Keratinocyte (primary cell): ENCODE measurements at regions not wholly inside any gene's neighbourhood (a gene's known extent, or its start where the extent isn't known, plus 50 kb on each side); places are given as distances from the start of the nearest gene placed in this dataset.

Experiments
- DNase-seq: peaks from one replicate; pipeline ENCODE4 v3.0.0-alpha.2; 2011; ENCODE audit warnings: low read depth, missing footprints, low spot score
- FAIRE-seq: peaks from 2 replicates; lab custom pipeline; 2011; peaks lifted over from hg19 to GRCh38; lab: Jason Lieb, UNC
- H2AFZ ChIP-seq: 2 replicates; pipeline ENCODE4 v1.6.0; 2012; ENCODE audit warnings: low read length, control low read depth, inconsistent platforms; ENCODE audit not compliant: control insufficient read depth
- H3K27ac ChIP-seq: 2 replicates; pipeline ENCODE4 v1.5.1; 2011; ENCODE audit warnings: low read length; ENCODE audit not compliant: control insufficient read depth, insufficient read depth
- H3K27me3 ChIP-seq: 3 replicates; pipeline ENCODE4 v1.6.0; 2011; ENCODE audit warnings: low read length; ENCODE audit not compliant: control insufficient read depth, insufficient read depth; ENCODE audit errors: extremely low read depth
- H3K36me3 ChIP-seq, 2 experiments: 2 replicates in 1 of 2; 3 replicates in 1 of 2; pipeline ENCODE4 v1.5.1; 2011; ENCODE audit warnings: low read length in 2 of 2, mild to moderate bottlenecking in 1 of 2; ENCODE audit not compliant: control insufficient read depth in 2 of 2, insufficient read depth in 2 of 2; ENCODE audit errors: extremely low read depth in 1 of 2
- H3K4me1 ChIP-seq: 3 replicates; pipeline ENCODE4 v1.5.1; 2011; ENCODE audit warnings: low read length; ENCODE audit not compliant: control insufficient read depth, insufficient read depth; ENCODE audit errors: extremely low read depth
- H3K4me2 ChIP-seq: 3 replicates; pipeline ENCODE4 v1.6.0; 2011; ENCODE audit warnings: low read depth, low read length; ENCODE audit not compliant: control insufficient read depth, insufficient read depth; ENCODE audit errors: extremely low read depth
- H3K4me3 ChIP-seq, 3 experiments: fragments of 200-600 bp in 1 of 3; sonication (generic) in 1 of 3; 2 replicates in 2 of 3; 3 replicates in 1 of 3; pipeline ENCODE4 v1.5.1; 2011 to 2016; ENCODE audit warnings: low read length in 3 of 3, mild to moderate bottlenecking in 3 of 3, control low read depth in 2 of 3, inconsistent platforms in 1 of 3, low read depth in 1 of 3, mixed read lengths in 1 of 3, mixed run types in 1 of 3, moderate library complexity in 1 of 3; ENCODE audit not compliant: control insufficient read depth in 2 of 3, insufficient read depth in 2 of 3; ENCODE audit errors: extremely low read depth in 1 of 3
- H3K79me2 ChIP-seq: 2 replicates; pipeline ENCODE4 v1.6.0; 2012; ENCODE audit warnings: low read length; ENCODE audit not compliant: control insufficient read depth, insufficient read depth
- H3K9ac ChIP-seq: 3 replicates; pipeline ENCODE4 v1.6.0; 2011; ENCODE audit warnings: low read length; ENCODE audit not compliant: control insufficient read depth, insufficient read depth; ENCODE audit errors: extremely low read depth
- H3K9me1 ChIP-seq: 3 replicates; pipeline ENCODE4 v1.6.0; 2011; ENCODE audit warnings: low read length; ENCODE audit not compliant: control insufficient read depth, insufficient read depth; ENCODE audit errors: extremely low read depth
- H3K9me3 ChIP-seq: 2 replicates; pipeline ENCODE4 v1.5.1; 2012; ENCODE audit warnings: low read depth, low read length; ENCODE audit not compliant: control insufficient read depth
- H4K20me1 ChIP-seq: 3 replicates; pipeline ENCODE4 v1.6.0; 2011; ENCODE audit warnings: low read length; ENCODE audit not compliant: control insufficient read depth, insufficient read depth; ENCODE audit errors: extremely low read depth
- CTCF ChIP-seq, 3 experiments: IDR thresholded peaks in 1 of 3; conservative IDR thresholded peaks in 1 of 3; optimal IDR thresholded peaks in 1 of 3; 2 replicates in 2 of 3; 3 replicates in 1 of 3; pipeline versions ENCODE3 to v1.5.1; 2011; ENCODE audit warnings: low read length in 3 of 3, mild to moderate bottlenecking in 3 of 3, moderate library complexity in 2 of 3, control low read depth in 1 of 3, inconsistent platforms in 1 of 3; ENCODE audit not compliant: insufficient read depth in 2 of 3; ENCODE audit errors: extremely low read depth in 1 of 3
- EZH2 ChIP-seq: IDR thresholded peaks from one replicate; pipeline ENCODE4 v1.6.1; 2012; ENCODE audit warnings: inconsistent platforms, mild to moderate bottlenecking, low read length, moderate library complexity
- dilution Hi-C: fragments of 300-500 bp; cut with MboI; formaldehyde crosslinking; loops from one replicate; pipeline ENCODE4 v1.7.0; 2020; ENCODE audit warnings: low sequenced_read_pairs; ENCODE audit not compliant: extremely low pct_ligation_motif_present

- Histone ChIP-seq H3K79me2 (no peaks in the 10 kb centered on the region), H3K9me3 (no peaks in the 10 kb centered on the region), H3K27ac (no peak overlapping the region), H3K9ac (no peak overlapping the region), H3K9me1 (no peaks in the 10 kb centered on the region), H3K27me3 (peaks cover 4% of the 10 kb centered on the region), H2AFZ (no peak overlapping the region), H3K36me3 (no peaks in the 10 kb centered on the region), H4K20me1 (no peaks in the 10 kb centered on the region), H3K4me1 (no peaks in the 10 kb centered on the region), H3K4me3 (no peak overlapping the region), H3K4me2 (no peak overlapping the region)
- dilution Hi-C loops: no loop called here
- no peak for DNase-seq
- TF ChIP-seq CTCF (optimal IDR thresholded peaks at IDR 0.05 in 1 of 3, IDR thresholded peaks at IDR 0.05 in 1 of 3, conservative IDR thresholded peaks at IDR 0.05 in 1 of 3; ENCODE audit: extremely low read depth in 1 of 3, insufficient read depth in 2 of 3, low read length in 3 of 3) (no peak), EZH2 (no peak)
- FAIRE-seq: no peak
These were observed 210.6 kb upstream of the ADGRL2 start for GRCh38 chr1:81590171-81590570.

- dilution Hi-C loops: no loop called here
- DNase-seq (no peak), FAIRE-seq (no peak)
- no peaks in the 10 kb centered on the region for H3K9me3 ChIP-seq
- H3K4me1 ChIP-seq: no peaks in the 10 kb centered on the region
- H3K36me3 ChIP-seq: no peaks in the 10 kb centered on the region
- no peaks in the 10 kb centered on the region for H4K20me1 ChIP-seq
- TF ChIP-seq CTCF (optimal IDR thresholded peaks at IDR 0.05 in 1 of 3, IDR thresholded peaks at IDR 0.05 in 1 of 3, conservative IDR thresholded peaks at IDR 0.05 in 1 of 3; ENCODE audit: extremely low read depth in 1 of 3, insufficient read depth in 2 of 3, low read length in 3 of 3) (no peak), EZH2 (no peak)
- no peak overlapping the region for H3K4me3 ChIP-seq
- H3K9ac ChIP-seq: no peak overlapping the region
- H3K4me2 ChIP-seq: no peak overlapping the region
- no peaks in the 10 kb centered on the region for H3K9me1 ChIP-seq
- no peaks in the 10 kb centered on the region for H3K79me2 ChIP-seq
- no peak overlapping the region for H2AFZ ChIP-seq
- H3K27me3 ChIP-seq: peaks cover 4% of the 10 kb centered on the region
- no peak overlapping the region for H3K27ac ChIP-seq
These were observed 212.6 kb upstream of the ADGRL2 start for GRCh38 chr1:81588149-81588548.
